K562 (cell line): ENCODE measurements at regions not wholly inside any gene's neighbourhood (a gene's known extent, or its start where the extent isn't known, plus 50 kb on each side); places are given as distances from the start of the nearest gene placed in this dataset.

Experiments
- ATAC-seq: fragments of 200-7000 bp; cut with Tn5 transposase; 3 replicates; pipeline ENCODE4 v1.9.1; 2020; ENCODE audit warnings: moderate library complexity
- BruUV-seq: library from RNA; stranded (reverse); fragments of 400-500 nt; replicated peaks from 2 replicates; lab custom pipeline; 2021; lab: Mats Ljungman, UMichigan
- CTCF ChIA-PET: fragments of 300-600 bp; formaldehyde crosslinking; extraction: SDS; loops from one replicate; lab custom pipeline; 2021; ENCODE audit warnings: low intra/inter-chr PET ratio; lab: Yijun Ruan, JAX
- POLR2A ChIA-PET: fragments of 300-600, 350-650 bp; sonication (Branson Sonifier 250); formaldehyde crosslinking; extraction: SDS; loops from one replicate; lab custom pipeline; 2021; ENCODE audit warnings: antibody characterized with exemption, inconsistent platforms; lab: Yijun Ruan, JAX
- DNase-seq, 4 experiments: peaks; one replicate each; pipeline versions ENCODE4 v3.0.0 to v3.0.0-alpha.2; 2011 to 2018; ENCODE audit warnings: low spot score in 3 of 4, mixed read lengths in 3 of 4; ENCODE audit errors: extremely low read depth in 1 of 4
- FAIRE-seq: peaks from 2 replicates; lab custom pipeline; 2011; peaks lifted over from hg19 to GRCh38; lab: Jason Lieb, UNC
- H2AFZ ChIP-seq: 2 replicates; pipeline ENCODE4 v1.6.0; 2011; ENCODE audit warnings: low read depth, low read length, control low read depth, inconsistent platforms
- H3K27ac ChIP-seq: fragments of 200-600 bp; 3 replicates; pipeline ENCODE4 v1.8.0; 2011; ENCODE audit warnings: low read depth, mild to moderate bottlenecking, control low read depth, inconsistent platforms, low read length, moderate library complexity, mixed read lengths; ENCODE audit errors: extremely low read depth
- H3K27me3 ChIP-seq, 2 experiments: fragments of 300-600 bp in 1 of 2; 2 replicates in 1 of 2; 3 replicates in 1 of 2; pipeline versions ENCODE4 v1.6.0 to v1.8.0; 2011; ENCODE audit warnings: inconsistent platforms in 2 of 2, low read length in 2 of 2, mild to moderate bottlenecking in 1 of 2, mixed read lengths in 1 of 2, moderate library complexity in 1 of 2; ENCODE audit not compliant: control insufficient read depth in 2 of 2, insufficient read depth in 2 of 2
- H3K36me3 ChIP-seq: fragments of 300-600 bp; 3 replicates; pipeline ENCODE4 v1.8.0; 2011; ENCODE audit warnings: mild to moderate bottlenecking, low read length, inconsistent platforms; ENCODE audit not compliant: control insufficient read depth, insufficient read depth
- H3K4me1 ChIP-seq, 2 experiments: fragments of 200-600 bp in 1 of 2; replicated peaks in 1 of 2; 2 replicates in 1 of 2; 3 replicates in 1 of 2; pipeline versions ENCODE4 v1.5.1 to v1.8.0; 2011; ENCODE audit warnings: inconsistent platforms in 2 of 2, low read length in 2 of 2, mild to moderate bottlenecking in 1 of 2, mixed read lengths in 1 of 2, moderate library complexity in 1 of 2; ENCODE audit not compliant: control insufficient read depth in 2 of 2, insufficient read depth in 2 of 2
- H3K4me2 ChIP-seq: 2 replicates; pipeline ENCODE4 v1.6.1; 2011; ENCODE audit warnings: low read length, control low read depth, inconsistent platforms, mixed read lengths; ENCODE audit not compliant: insufficient read depth
- H3K4me3 ChIP-seq: fragments of 200-600 bp; sonication (generic), shearing (Covaris generic); 2 replicates; pipeline ENCODE4 v1.5.1; 2016; ENCODE audit warnings: control low read depth, inconsistent platforms
- H3K79me2 ChIP-seq: fragments of 200-600 bp; 3 replicates; pipeline ENCODE4 v1.8.0; 2011; ENCODE audit warnings: low read length, inconsistent platforms; ENCODE audit not compliant: control insufficient read depth, insufficient read depth
- H3K9ac ChIP-seq, 2 experiments: 2 replicates each; pipeline versions ENCODE4 v1.6.0 to v1.6.1; 2011; ENCODE audit warnings: low read depth in 2 of 2, low read length in 2 of 2, control low read depth in 1 of 2, inconsistent platforms in 1 of 2, mild to moderate bottlenecking in 1 of 2, mixed read lengths in 1 of 2; ENCODE audit not compliant: insufficient read depth in 1 of 2
- H3K9me1 ChIP-seq: one replicate; pipeline ENCODE4 v1.6.0; 2011; ENCODE audit warnings: inconsistent platforms, mild to moderate bottlenecking, low read length, moderate library complexity; ENCODE audit not compliant: control insufficient read depth, insufficient read depth
- H3K9me3 ChIP-seq: replicated peaks from 2 replicates; pipeline ENCODE4 v1.5.1; 2011; ENCODE audit warnings: low read depth, low read length, inconsistent platforms; ENCODE audit not compliant: control insufficient read depth, insufficient read depth
- H4K20me1 ChIP-seq: replicated peaks from 2 replicates; pipeline ENCODE4 v1.6.1; 2011; ENCODE audit warnings: low read length, inconsistent platforms, mixed read lengths; ENCODE audit not compliant: control insufficient read depth, insufficient read depth
- CTBP1 ChIP-seq: fragments of 450-650 bp; IDR thresholded peaks from 2 replicates; pipeline ENCODE4 v1.6.1; 2016; ENCODE audit warnings: borderline replicate concordance
- FOXK2 ChIP-seq, 2 experiments: fragments of 450-650 bp; IDR thresholded peaks in 1 of 2; conservative IDR thresholded peaks in 1 of 2; 2 replicates each; pipeline ENCODE4 v1.6.1; 2016; ENCODE audit warnings: low read depth in 2 of 2, mild to moderate bottlenecking in 1 of 2
- HEY1 ChIP-seq: fragments of 250-450 bp; sonication (Bioruptor Pico); IDR thresholded peaks from 2 replicates; pipeline ENCODE4 v1.5.0; 2020; ENCODE audit warnings: mild to moderate bottlenecking, moderate library complexity, borderline replicate concordance
- HNRNPL ChIP-seq: fragments of 200-400 bp; formaldehyde crosslinking; IDR thresholded peaks from 2 replicates; pipeline ENCODE4 v1.6.1; 2017; ENCODE audit warnings: low read depth, mild to moderate bottlenecking, low read length
- MED1 ChIP-seq: sonication (generic); formaldehyde crosslinking; IDR thresholded peaks from 2 replicates; pipeline ENCODE4 v1.8.1; 2023; ENCODE audit warnings: missing genetic modification reagents, borderline replicate concordance
- MEF2A ChIP-seq: IDR thresholded peaks from 2 replicates; pipeline ENCODE4 v1.6.1; 2011; ENCODE audit warnings: low read depth, mild to moderate bottlenecking, low read length, moderate library complexity; ENCODE audit not compliant: control insufficient read depth
- MIER1 ChIP-seq: fragments of 450-650 bp; IDR thresholded peaks from 2 replicates; pipeline ENCODE4 v1.6.1; 2016; ENCODE audit warnings: antibody characterized with exemption, mild to moderate bottlenecking, low read depth
- PHF21A ChIP-seq: fragments of 450-650 bp; IDR thresholded peaks from 2 replicates; pipeline ENCODE4 v1.6.1; 2017; ENCODE audit warnings: low read depth, borderline replicate concordance
- RFX7 ChIP-seq: fragments of 250-450 bp; sonication (Bioruptor Pico); IDR thresholded peaks from 2 replicates; pipeline ENCODE4 v1.5.1; 2021; ENCODE audit warnings: mild to moderate bottlenecking
- SMARCB1 ChIP-seq: IDR thresholded peaks from 2 replicates; pipeline ENCODE4 v1.6.1; 2011; ENCODE audit warnings: improper control_type of control experiment, low read depth; ENCODE audit not compliant: insufficient read length
- ZNF146 ChIP-seq: IDR thresholded peaks from one replicate; pipeline ENCODE4 v1.6.1; 2018; ENCODE audit warnings: missing compliant biosample characterization; ENCODE audit not compliant: unreplicated experiment
- ZNF217 ChIP-seq: sonication (generic); formaldehyde crosslinking; IDR thresholded peaks from 2 replicates; pipeline ENCODE4 v1.8.0; 2022; ENCODE audit warnings: mild to moderate bottlenecking, missing genetic modification reagents
- ZNF274 ChIP-seq: IDR thresholded peaks from 2 replicates; pipeline ENCODE4 v1.6.1; 2011; ENCODE audit warnings: low read depth, mild to moderate bottlenecking, low read length, moderate library complexity, borderline replicate concordance
- ZNF316 ChIP-seq: fragments of 450-650 bp; IDR thresholded peaks from 2 replicates; pipeline ENCODE4 v1.6.1; 2016
- ZNF764 ChIP-seq: fragments of 250-450 bp; sonication (Bioruptor Pico); IDR thresholded peaks from 2 replicates; pipeline ENCODE4 v1.4.0; 2020; ENCODE audit warnings: low read depth, mild to moderate bottlenecking, moderate library complexity
- ZSCAN29 ChIP-seq: fragments of 450-650 bp; IDR thresholded peaks from 2 replicates; pipeline ENCODE4 v1.6.1; 2017
- WGBS: fragments of 100-300 bp; shearing (Covaris generic); methylation state at CpG from one replicate; pipeline ENCODE4 v1.1.6; 2016; ENCODE audit warnings: low coverage, mixed read lengths; ENCODE audit not compliant: insufficient coverage; ENCODE audit errors: missing lambda C conversion rate; 5-methylcytosine and 5-hydroxymethylcytosine counted together
- in situ Hi-C: fragments of 300-500 bp; cut with MboI; formaldehyde crosslinking; loops from 4 replicates; pipeline ENCODE4 v1.15.0; 2018; ENCODE audit warnings: inconsistent platforms, mixed read lengths
- intact Hi-C: fragments of 100-400 bp; cut with micrococcal nuclease; formaldehyde crosslinking; loops from 2 replicates; pipeline ENCODE4 v1.14.2; 2022
- TF ChIP-seq, protein P1 (sequence below): fragments of 250-450 bp; sonication (Bioruptor Pico); IDR thresholded peaks from 2 replicates; pipeline ENCODE4 v1.5.0; 2020; ENCODE audit warnings: mild to moderate bottlenecking
- TF ChIP-seq, protein P2 (sequence below): fragments of 450-650 bp; formaldehyde crosslinking; IDR thresholded peaks from 2 replicates; pipeline ENCODE4 v1.4.0; 2020; ENCODE audit warnings: mild to moderate bottlenecking
- TF ChIP-seq, protein P3 (sequence below): sonication (generic); IDR thresholded peaks from 2 replicates; pipeline ENCODE4 v1.6.1; 2016

DNA sequence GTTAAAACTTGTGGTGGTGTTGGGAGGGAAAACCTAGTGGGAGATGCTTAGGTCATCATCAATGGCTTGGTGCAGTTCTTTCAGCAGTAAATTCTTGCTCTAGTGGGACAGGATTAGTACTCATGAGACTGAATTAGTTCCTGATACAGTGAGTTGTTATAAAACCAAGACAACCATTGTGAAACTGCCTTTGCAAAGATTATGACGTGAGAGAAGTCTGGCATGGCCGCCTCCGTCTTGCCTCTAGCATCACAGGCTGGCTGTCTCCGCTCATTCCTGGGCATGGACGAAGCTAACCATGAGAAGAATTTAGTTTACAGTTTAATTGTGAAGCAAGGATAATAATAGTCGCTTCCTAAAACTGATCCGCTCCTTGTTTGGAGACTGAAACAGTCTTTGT is 186.4 kb downstream of the KIF20B start (continued):
- no peak for TF ChIP-seq ZSCAN29
- TF ChIP-seq, all 486 proteins: peak for 0

DNA sequence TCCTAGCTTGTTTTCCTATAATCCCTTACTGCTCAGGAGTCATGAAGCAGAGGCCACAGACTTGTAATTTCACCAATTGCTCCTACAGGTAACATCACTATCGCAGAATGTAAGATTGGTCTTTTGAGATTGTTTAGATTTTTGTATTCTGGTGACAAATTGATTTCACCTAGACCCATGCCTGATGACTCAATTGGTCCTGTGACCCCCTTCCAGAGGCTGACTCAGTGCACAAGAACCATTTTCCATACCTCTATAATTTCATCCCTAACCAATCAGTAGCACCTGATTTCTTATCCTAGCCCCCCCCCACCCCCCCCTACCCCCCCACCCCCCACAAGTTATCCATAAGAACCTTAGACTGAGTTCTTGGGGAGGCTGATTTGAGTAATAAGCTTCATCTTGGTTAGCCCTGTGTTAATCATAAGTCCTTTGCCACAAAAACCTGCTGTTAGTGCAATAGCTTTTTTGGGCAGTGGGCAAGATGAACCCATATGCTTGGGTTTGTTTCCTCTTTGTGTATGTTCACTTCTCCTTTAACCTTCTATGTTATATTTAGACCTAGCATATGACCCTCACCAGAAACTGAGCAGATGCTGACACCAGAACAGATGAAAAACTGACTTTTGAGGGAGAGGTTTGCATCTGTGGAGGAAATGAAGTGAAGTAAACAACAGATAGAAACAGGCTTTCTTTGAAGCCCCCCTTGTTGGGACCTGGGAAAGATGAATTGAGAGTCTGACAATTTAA is 187.1 kb downstream of the KIF20B start:
- ChIA-PET POLR2A (no interaction called here), CTCF (no interaction called here)
- Histone ChIP-seq H4K20me1 (no peaks in the 10 kb centered on the region), H2AFZ (no peak overlapping the region), H3K79me2 (no peaks in the 10 kb centered on the region), H3K4me3 (no peak overlapping the region), H3K36me3 (no peaks in the 10 kb centered on the region), H3K4me2 (no peak overlapping the region), H3K27ac (no peak overlapping the region), H3K27me3 (no peaks in the 10 kb centered on the region), H3K9ac (no peak overlapping the region), H3K9me3 (no peaks in the 10 kb centered on the region), H3K9me1 (no peaks in the 10 kb centered on the region), H3K4me1 (no peaks in the 10 kb centered on the region)
- intact Hi-C loops (no loop called here), in situ Hi-C loops (no loop called here)
- no peak for FAIRE-seq
- WGBS: 0% methylated on average over 1 of the region's 1 CpG
- BruUV-seq: no TSS peak
- no peak for ATAC-seq
- no peak for DNase-seq
- TF ChIP-seq CTBP1 (no peak), ZNF217 (no peak), MIER1 (no peak), HNRNPL (no peak), PHF21A (no peak), ZNF146 (CRISPR knock-in tag) (no peak), ZNF316 (no peak), FOXK2 (conservative IDR thresholded peaks at IDR 0.05 in 1 of 2, IDR thresholded peaks at IDR 0.05 in 1 of 2; ENCODE audit: low read depth in 2 of 2) (no peak), MEF2A (no peak), SMARCB1 (no peak), ZNF764 (CRISPR knock-in tag) (no peak), MED1 (CRISPR knock-in tag) (no peak), HEY1 (CRISPR knock-in tag) (no peak), RFX7 (CRISPR knock-in tag) (no peak), ZNF274 (no peak)
- TF ChIP-seq, protein P1, sequence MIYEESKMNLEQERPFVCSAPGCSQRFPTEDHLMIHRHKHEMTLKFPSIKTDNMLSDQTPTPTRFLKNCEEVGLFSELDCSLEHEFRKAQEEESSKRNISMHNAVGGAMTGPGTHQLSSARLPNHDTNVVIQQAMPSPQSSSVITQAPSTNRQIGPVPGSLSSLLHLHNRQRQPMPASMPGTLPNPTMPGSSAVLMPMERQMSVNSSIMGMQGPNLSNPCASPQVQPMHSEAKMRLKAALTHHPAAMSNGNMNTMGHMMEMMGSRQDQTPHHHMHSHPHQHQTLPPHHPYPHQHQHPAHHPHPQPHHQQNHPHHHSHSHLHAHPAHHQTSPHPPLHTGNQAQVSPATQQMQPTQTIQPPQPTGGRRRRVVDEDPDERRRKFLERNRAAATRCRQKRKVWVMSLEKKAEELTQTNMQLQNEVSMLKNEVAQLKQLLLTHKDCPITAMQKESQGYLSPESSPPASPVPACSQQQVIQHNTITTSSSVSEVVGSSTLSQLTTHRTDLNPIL: no peak
- TF ChIP-seq, protein P2, sequence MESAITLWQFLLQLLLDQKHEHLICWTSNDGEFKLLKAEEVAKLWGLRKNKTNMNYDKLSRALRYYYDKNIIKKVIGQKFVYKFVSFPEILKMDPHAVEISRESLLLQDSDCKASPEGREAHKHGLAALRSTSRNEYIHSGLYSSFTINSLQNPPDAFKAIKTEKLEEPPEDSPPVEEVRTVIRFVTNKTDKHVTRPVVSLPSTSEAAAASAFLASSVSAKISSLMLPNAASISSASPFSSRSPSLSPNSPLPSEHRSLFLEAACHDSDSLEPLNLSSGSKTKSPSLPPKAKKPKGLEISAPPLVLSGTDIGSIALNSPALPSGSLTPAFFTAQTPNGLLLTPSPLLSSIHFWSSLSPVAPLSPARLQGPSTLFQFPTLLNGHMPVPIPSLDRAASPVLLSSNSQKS (CRISPR knock-in tag): no peak
- TF ChIP-seq, protein P3, sequence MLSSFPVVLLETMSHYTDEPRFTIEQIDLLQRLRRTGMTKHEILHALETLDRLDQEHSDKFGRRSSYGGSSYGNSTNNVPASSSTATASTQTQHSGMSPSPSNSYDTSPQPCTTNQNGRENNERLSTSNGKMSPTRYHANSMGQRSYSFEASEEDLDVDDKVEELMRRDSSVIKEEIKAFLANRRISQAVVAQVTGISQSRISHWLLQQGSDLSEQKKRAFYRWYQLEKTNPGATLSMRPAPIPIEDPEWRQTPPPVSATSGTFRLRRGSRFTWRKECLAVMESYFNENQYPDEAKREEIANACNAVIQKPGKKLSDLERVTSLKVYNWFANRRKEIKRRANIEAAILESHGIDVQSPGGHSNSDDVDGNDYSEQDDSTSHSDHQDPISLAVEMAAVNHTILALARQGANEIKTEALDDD: no peak
